Esophagus muscularis mucosa (tissue), 4 donors: ENCODE measurements at regions not wholly inside any gene's neighbourhood (a gene's known extent, or its start where the extent isn't known, plus 50 kb on each side); places are given as distances from the start of the nearest gene placed in this dataset.

Experiments
- DNase-seq: peaks from one replicate; pipeline ENCODE4 v3.0.0-alpha.2; 2017; ENCODE audit errors: extremely low spot score
- H3K27ac ChIP-seq, 4 donors: fragments of 200-600 bp; sonication (generic); replicated peaks in 1 of 4; 1 replicate in 3 of 4; 2 replicates in 1 of 4; pipeline ENCODE4 v1.5.1; 2016 to 2019; ENCODE audit warnings: mild to moderate bottlenecking in 1 of 4
- H3K27me3 ChIP-seq, 4 donors: fragments of 200-600 bp; sonication (generic); one replicate each; pipeline versions ENCODE4 v1.5.1 to v1.6.0; 2016 to 2019
- H3K36me3 ChIP-seq, 4 donors: fragments of 200-600 bp; sonication (generic); one replicate each; pipeline ENCODE4 v1.5.1; 2016 to 2019
- H3K4me1 ChIP-seq, 4 donors: fragments of 200-600 bp; sonication (generic); one replicate each; pipeline ENCODE4 v1.5.1; 2016 to 2019
- H3K4me3 ChIP-seq, 4 donors: fragments of 200-600 bp; sonication (generic); 1 replicate in 2 of 4; 2 replicates in 2 of 4; pipeline ENCODE4 v1.5.1; 2016 to 2019; ENCODE audit warnings: mild to moderate bottlenecking in 4 of 4, moderate library complexity in 1 of 4
- H3K9me3 ChIP-seq, 4 donors: fragments of 200-600 bp; sonication (generic); 1 replicate in 3 of 4; 2 replicates in 1 of 4; pipeline ENCODE4 v1.5.1; 2016 to 2019
- EP300 ChIP-seq: sonication (generic); formaldehyde crosslinking; IDR thresholded peaks from one replicate; pipeline ENCODE4 v1.6.1; 2017; ENCODE audit warnings: antibody characterized with exemption
- POLR2A ChIP-seq: fragments of 450-650 bp; IDR thresholded peaks from one replicate; pipeline ENCODE4 v1.6.1; 2017; ENCODE audit warnings: antibody characterized with exemption, moderate library complexity, mild to moderate bottlenecking, low read depth
- POLR2AphosphoS5 ChIP-seq, 2 donors: sonication (generic); formaldehyde crosslinking; IDR thresholded peaks; one replicate each; pipeline ENCODE4 v1.6.1; 2017; ENCODE audit warnings: antibody characterized with exemption in 2 of 2
- WGBS: methylation state at CpG from one replicate; pipeline ENCODE4 v1.1.5; 2018; 5-methylcytosine and 5-hydroxymethylcytosine counted together
- intact Hi-C: fragments of 100-400 bp; cut with DNase I; formaldehyde crosslinking; loops from one replicate; pipeline ENCODE4 v1.15.1; 2023
- TF ChIP-seq, protein P1 (sequence below), 3 experiments: fragments of 200-600 bp in 2 of 3; fragments of 450-650 bp in 1 of 3; sonication (generic) in 2 of 3; IDR thresholded peaks; one replicate each; pipeline ENCODE4 v1.5.1; 2017 to 2019; ENCODE audit warnings: antibody characterized with exemption in 3 of 3, mild to moderate bottlenecking in 2 of 3, moderate library complexity in 1 of 3

- DNase-seq = no peak
- Histone ChIP-seq H3K9me3 (no peaks in the 10 kb centered on the region), H3K4me1 (no peaks in the 10 kb centered on the region), H3K4me3 (no peak overlapping the region), H3K36me3 (no peaks in the 10 kb centered on the region), H3K27me3 (no peaks in the 10 kb centered on the region), H3K27ac (no peak overlapping the region)
- WGBS = 77% methylated on average over 1 of the region's 1 CpG
- intact Hi-C loops = no loop called here
- TF ChIP-seq POLR2AphosphoS5 (IDR thresholded peaks at IDR 0.05) = no peak
- no peak for TF ChIP-seq POLR2A
- TF ChIP-seq, protein P1, sequence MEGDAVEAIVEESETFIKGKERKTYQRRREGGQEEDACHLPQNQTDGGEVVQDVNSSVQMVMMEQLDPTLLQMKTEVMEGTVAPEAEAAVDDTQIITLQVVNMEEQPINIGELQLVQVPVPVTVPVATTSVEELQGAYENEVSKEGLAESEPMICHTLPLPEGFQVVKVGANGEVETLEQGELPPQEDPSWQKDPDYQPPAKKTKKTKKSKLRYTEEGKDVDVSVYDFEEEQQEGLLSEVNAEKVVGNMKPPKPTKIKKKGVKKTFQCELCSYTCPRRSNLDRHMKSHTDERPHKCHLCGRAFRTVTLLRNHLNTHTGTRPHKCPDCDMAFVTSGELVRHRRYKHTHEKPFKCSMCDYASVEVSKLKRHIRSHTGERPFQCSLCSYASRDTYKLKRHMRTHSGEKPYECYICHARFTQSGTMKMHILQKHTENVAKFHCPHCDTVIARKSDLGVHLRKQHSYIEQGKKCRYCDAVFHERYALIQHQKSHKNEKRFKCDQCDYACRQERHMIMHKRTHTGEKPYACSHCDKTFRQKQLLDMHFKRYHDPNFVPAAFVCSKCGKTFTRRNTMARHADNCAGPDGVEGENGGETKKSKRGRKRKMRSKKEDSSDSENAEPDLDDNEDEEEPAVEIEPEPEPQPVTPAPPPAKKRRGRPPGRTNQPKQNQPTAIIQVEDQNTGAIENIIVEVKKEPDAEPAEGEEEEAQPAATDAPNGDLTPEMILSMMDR (IDR thresholded peaks at IDR 0.05) = no peak
- no peak for TF ChIP-seq EP300
Measured at GRCh38 chr2:21310493-21310892, 186.7 kb downstream of the TDRD15 start.

DNA sequence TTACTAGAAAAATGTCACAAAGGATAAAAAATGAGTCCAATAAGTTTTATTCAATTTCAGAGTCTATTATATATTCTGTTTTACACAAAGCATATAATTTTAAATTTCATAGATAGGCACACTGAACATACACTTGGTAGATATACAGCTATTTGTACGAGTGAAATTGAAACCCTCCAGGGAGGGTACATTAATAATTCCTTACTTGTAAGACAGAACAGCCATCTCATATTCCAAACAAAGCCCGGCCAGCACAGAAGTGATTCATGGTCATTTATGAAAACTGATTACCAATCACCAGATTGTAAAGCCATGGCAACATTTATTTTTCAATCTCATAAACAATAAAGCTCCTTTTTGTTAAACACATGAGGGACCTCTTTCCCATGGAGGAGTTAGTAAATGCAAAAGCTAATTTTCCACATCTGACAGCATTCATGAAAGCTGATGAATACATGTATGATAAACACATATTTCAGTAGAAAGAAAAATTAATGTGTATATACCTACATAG is 190.6 kb downstream of the TDRD15 start:
- WGBS = 53% methylated on average over 2 of the region's 2 CpGs
- Histone ChIP-seq H3K4me1 (no peaks in the 10 kb centered on the region), H3K27ac (no peak overlapping the region), H3K27me3 (no peaks in the 10 kb centered on the region), H3K4me3 (no peak overlapping the region), H3K9me3 (no peaks in the 10 kb centered on the region), H3K36me3 (no peaks in the 10 kb centered on the region)
- TF ChIP-seq EP300 (no peak), POLR2AphosphoS5 (IDR thresholded peaks at IDR 0.05) (no peak), POLR2A (no peak)
- TF ChIP-seq, protein P1 (IDR thresholded peaks at IDR 0.05) = no peak
- intact Hi-C loops = no loop called here
- peak; percentile 19 for DNase-seq

GRCh38 chr2:21317131-21317530 is 193.4 kb downstream of the TDRD15 start:
- Histone ChIP-seq H3K36me3 (no peaks in the 10 kb centered on the region), H3K27ac (no peak overlapping the region), H3K27me3 (no peaks in the 10 kb centered on the region), H3K4me3 (no peak overlapping the region), H3K4me1 (no peaks in the 10 kb centered on the region), H3K9me3 (no peaks in the 10 kb centered on the region)
- peak; percentile 82 for DNase-seq
- 25% methylated on average over 10 of the region's 10 CpGs for WGBS
- intact Hi-C loops = loop anchor here (2.0 to 5.0 kb wide), 2 partner anchors 140 to 275 kb away; partner anchors contain the start of gene APOB
- TF ChIP-seq, protein P1 (IDR thresholded peaks at IDR 0.05) = peak; percentile 42 to 65 (median 60)
- TF ChIP-seq POLR2AphosphoS5 (IDR thresholded peaks at IDR 0.05) = no peak
- no peak for TF ChIP-seq EP300
- TF ChIP-seq POLR2A = no peak

DNA sequence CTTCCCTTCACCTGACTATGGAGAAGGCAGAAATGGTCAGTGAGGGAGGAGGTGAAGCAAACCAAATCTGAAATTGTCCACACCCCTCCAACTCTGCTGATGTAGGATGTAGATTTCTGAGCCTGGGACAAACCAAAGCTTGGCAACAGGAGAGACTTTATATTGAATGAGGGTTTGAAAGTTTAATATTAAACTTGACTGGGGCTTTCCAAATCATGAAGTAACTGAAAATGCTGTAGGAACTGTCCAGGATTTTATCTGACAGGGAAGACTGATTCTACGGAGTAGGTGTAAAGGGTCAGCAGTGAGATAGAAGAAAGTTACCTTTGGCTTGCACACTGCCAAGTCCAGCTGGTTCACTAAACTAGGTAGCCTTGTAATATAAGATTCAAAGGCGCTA is 194.5 kb downstream of the TDRD15 start:
- WGBS = 83% methylated on average over 2 of the region's 2 CpGs
- Histone ChIP-seq H3K27ac (no peak overlapping the region), H3K4me3 (no peak overlapping the region), H3K36me3 (no peaks in the 10 kb centered on the region), H3K9me3 (no peaks in the 10 kb centered on the region), H3K4me1 (no peaks in the 10 kb centered on the region), H3K27me3 (no peaks in the 10 kb centered on the region)
- intact Hi-C loops = loop anchor here (5.0 kb wide), 1 partner anchor 276 kb away; the partner anchor contains the start of gene APOB
- TF ChIP-seq, protein P1 (IDR thresholded peaks at IDR 0.05) = no peak
- TF ChIP-seq EP300 = no peak
- no peak for TF ChIP-seq POLR2A
- TF ChIP-seq POLR2AphosphoS5 (IDR thresholded peaks at IDR 0.05) = no peak
- DNase-seq = no peak

DNA sequence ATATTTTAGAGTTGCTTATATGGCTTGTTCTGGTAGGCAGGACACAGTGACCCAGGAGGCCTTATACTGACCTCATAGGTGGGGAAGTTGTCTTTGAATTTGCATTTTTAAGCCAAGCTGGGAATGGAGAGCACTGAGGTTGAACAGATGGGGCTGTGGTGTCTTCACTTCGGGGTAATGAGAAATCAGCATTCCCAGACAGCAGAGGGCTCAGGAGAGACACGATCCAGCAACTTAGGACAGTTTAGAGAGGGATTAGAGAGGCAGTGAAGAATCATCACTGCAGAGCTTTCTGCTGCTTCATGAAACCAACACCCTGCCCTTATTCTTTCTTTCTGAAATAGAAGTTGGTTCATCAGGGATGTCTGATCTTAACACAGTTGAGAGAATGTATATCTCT is 202.4 kb downstream of the TDRD15 start:
- 50% methylated on average over 2 of the region's 2 CpGs for WGBS
- Histone ChIP-seq H3K27ac (no peak overlapping the region), H3K27me3 (no peaks in the 10 kb centered on the region), H3K9me3 (no peaks in the 10 kb centered on the region), H3K4me3 (no peak overlapping the region), H3K4me1 (no peaks in the 10 kb centered on the region), H3K36me3 (no peaks in the 10 kb centered on the region)
- peak; percentile 45 for DNase-seq
- TF ChIP-seq EP300 = no peak
- no peak for TF ChIP-seq POLR2AphosphoS5 (IDR thresholded peaks at IDR 0.05)
- no peak for TF ChIP-seq POLR2A
- TF ChIP-seq, protein P1 (IDR thresholded peaks at IDR 0.05) = no peak
- intact Hi-C loops = no loop called here
